ENCODE measurements at regions not wholly inside any gene's neighbourhood (a gene's known extent, or its start where the extent isn't known, plus 50 kb on each side); places are given as distances from the start of the nearest gene placed in this dataset.

DNA sequence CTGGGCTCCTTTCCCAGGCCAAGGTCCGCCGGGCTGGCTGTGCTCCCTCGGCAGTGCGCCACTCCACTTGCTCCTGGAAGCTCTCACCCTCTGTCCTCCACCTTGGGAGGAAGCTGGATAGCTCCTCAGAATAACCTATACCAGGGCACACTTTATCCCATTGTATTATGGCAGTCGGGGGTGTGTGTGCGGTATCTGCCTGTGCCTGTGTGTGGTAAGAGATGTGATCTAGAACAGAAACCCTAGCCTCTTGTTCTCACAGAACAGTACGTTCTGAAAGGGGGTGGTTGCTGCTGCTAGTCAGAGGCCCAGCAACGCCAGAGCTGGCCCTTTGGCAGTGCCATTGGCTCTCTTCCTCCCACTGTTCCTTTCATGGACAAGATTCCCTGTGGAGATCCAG lies 168.4 kb downstream of the TBXT start:
- TF ChIP-seq, protein P1, sequence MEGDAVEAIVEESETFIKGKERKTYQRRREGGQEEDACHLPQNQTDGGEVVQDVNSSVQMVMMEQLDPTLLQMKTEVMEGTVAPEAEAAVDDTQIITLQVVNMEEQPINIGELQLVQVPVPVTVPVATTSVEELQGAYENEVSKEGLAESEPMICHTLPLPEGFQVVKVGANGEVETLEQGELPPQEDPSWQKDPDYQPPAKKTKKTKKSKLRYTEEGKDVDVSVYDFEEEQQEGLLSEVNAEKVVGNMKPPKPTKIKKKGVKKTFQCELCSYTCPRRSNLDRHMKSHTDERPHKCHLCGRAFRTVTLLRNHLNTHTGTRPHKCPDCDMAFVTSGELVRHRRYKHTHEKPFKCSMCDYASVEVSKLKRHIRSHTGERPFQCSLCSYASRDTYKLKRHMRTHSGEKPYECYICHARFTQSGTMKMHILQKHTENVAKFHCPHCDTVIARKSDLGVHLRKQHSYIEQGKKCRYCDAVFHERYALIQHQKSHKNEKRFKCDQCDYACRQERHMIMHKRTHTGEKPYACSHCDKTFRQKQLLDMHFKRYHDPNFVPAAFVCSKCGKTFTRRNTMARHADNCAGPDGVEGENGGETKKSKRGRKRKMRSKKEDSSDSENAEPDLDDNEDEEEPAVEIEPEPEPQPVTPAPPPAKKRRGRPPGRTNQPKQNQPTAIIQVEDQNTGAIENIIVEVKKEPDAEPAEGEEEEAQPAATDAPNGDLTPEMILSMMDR (conservative IDR thresholded peaks at IDR 0.05; ENCODE audit: low read depth, low read length): no peak
- TF ChIP-seq RFX5 (IDR thresholded peaks at IDR 0.05; ENCODE audit: low read depth, low read length): no peak
